SU-DHL-6 (cell line): ENCODE measurements at regions not wholly inside any gene's neighbourhood (a gene's known extent, or its start where the extent isn't known, plus 50 kb on each side); places are given as distances from the start of the nearest gene placed in this dataset.

Source experiments
- H2AFZ ChIP-seq: fragments of 200-600 bp; sonication (generic); 2 replicates; pipeline ENCODE4 v1.6.1; 2014; ENCODE audit warnings: low read depth, mild to moderate bottlenecking, moderate library complexity, mixed read lengths, antibody characterized with exemption, low read length; ENCODE audit not compliant: severe bottlenecking
- H3F3A ChIP-seq: fragments of 200-600 bp; shearing (Covaris generic); 2 replicates; pipeline ENCODE4 v1.6.0; 2016; ENCODE audit warnings: antibody characterized with exemption, mild to moderate bottlenecking; ENCODE audit not compliant: insufficient read depth
- H3K27ac ChIP-seq: fragments of 200-600 bp; sonication (generic); 2 replicates; pipeline ENCODE4 v1.5.1; 2016; ENCODE audit warnings: low read depth, mild to moderate bottlenecking, low read length, moderate library complexity, mixed read lengths
- H3K27me3 ChIP-seq: fragments of 200-600 bp; sonication (generic), shearing (Covaris generic); 2 replicates; pipeline ENCODE4 v1.6.0; 2014; ENCODE audit warnings: mild to moderate bottlenecking, low read length
- H3K36me3 ChIP-seq: fragments of 200-600 bp; sonication (generic); 2 replicates; pipeline ENCODE4 v1.6.1; 2014; ENCODE audit warnings: mild to moderate bottlenecking, low read length, mixed read lengths
- H3K4me2 ChIP-seq: fragments of 300-600, 200-600 bp; shearing (Covaris generic), sonication (generic); 2 replicates; pipeline ENCODE4 v1.6.0; 2014; ENCODE audit warnings: low read length, low read depth, mild to moderate bottlenecking; ENCODE audit not compliant: poor library complexity, severe bottlenecking
- H3K4me3 ChIP-seq: fragments of 200-600 bp; sonication (generic); 2 replicates; pipeline ENCODE4 v1.5.1; 2014; ENCODE audit warnings: antibody characterized with exemption, low read length, mild to moderate bottlenecking, mixed read lengths; ENCODE audit not compliant: insufficient read depth, poor library complexity, severe bottlenecking
- H3K79me2 ChIP-seq: fragments of 200-600 bp; sonication (generic); 2 replicates; pipeline ENCODE4 v1.6.1; 2014; ENCODE audit warnings: mild to moderate bottlenecking, low read length, moderate library complexity; ENCODE audit not compliant: insufficient read depth
- H3K9ac ChIP-seq: fragments of 200-600 bp; sonication (generic); 2 replicates; pipeline ENCODE4 v1.7.0; 2014; ENCODE audit warnings: mild to moderate bottlenecking, low read length
- H3K9me2 ChIP-seq: fragments of 200-600 bp; sonication (generic); replicated peaks from 2 replicates; pipeline ENCODE4 v1.6.1; 2014; ENCODE audit warnings: low read length; ENCODE audit not compliant: insufficient read depth
- H3K9me3 ChIP-seq: fragments of 200-600 bp; sonication (generic); 2 replicates; pipeline ENCODE4 v1.6.1; 2014; ENCODE audit warnings: low read length, mixed read lengths; ENCODE audit not compliant: insufficient read depth
- H4K20me1 ChIP-seq: fragments of 200-600 bp; sonication (generic); 2 replicates; pipeline ENCODE4 v1.6.1; 2014; ENCODE audit warnings: low read depth, mild to moderate bottlenecking, antibody characterized with exemption, low read length, moderate library complexity, mixed read lengths
- EZH2phosphoT487 ChIP-seq: fragments of 200-600 bp; sonication (generic), shearing (Covaris generic); conservative IDR thresholded peaks from 2 replicates; pipeline ENCODE4 v1.6.1; 2018; ENCODE audit warnings: mild to moderate bottlenecking, antibody characterized with exemption, low read length, moderate library complexity, mixed read lengths
- TF ChIP-seq, protein P1 (sequence below): fragments of 200-600 bp; sonication (generic); IDR thresholded peaks from one replicate; pipeline ENCODE4 v1.5.1; 2017; ENCODE audit warnings: antibody characterized with exemption, mild to moderate bottlenecking, low read length, moderate library complexity; ENCODE audit not compliant: insufficient read depth, poor library complexity, severe bottlenecking

DNA sequence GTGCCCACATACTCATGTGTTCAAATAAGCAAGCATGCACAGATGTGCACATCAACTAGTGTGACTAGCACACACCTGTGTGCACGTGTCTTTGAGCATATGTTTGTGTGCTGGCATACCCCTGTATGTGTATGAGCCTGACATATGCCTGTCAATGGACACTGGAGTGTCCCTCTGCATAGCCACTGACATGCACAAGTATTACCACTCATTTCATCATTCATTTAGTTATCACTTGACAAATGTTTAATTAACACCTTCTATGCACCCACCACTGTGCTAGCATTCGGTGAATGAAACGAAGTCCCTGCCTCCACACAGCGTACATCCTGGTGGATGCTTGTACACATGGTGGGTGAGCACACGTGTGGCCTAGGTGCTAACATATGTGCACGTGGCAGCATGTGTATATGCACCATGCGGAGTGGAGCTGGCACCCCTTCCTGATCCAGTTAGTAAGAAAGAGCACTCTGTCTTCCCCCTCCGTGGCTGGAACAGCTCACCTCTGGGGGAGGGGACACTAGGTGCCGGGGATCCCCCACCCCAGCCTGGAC is 112.0 kb downstream of the CHST1 start:
- no peak overlapping the region for H3K9ac ChIP-seq
- TF ChIP-seq, protein P1, sequence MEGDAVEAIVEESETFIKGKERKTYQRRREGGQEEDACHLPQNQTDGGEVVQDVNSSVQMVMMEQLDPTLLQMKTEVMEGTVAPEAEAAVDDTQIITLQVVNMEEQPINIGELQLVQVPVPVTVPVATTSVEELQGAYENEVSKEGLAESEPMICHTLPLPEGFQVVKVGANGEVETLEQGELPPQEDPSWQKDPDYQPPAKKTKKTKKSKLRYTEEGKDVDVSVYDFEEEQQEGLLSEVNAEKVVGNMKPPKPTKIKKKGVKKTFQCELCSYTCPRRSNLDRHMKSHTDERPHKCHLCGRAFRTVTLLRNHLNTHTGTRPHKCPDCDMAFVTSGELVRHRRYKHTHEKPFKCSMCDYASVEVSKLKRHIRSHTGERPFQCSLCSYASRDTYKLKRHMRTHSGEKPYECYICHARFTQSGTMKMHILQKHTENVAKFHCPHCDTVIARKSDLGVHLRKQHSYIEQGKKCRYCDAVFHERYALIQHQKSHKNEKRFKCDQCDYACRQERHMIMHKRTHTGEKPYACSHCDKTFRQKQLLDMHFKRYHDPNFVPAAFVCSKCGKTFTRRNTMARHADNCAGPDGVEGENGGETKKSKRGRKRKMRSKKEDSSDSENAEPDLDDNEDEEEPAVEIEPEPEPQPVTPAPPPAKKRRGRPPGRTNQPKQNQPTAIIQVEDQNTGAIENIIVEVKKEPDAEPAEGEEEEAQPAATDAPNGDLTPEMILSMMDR, result no peak
- TF ChIP-seq EZH2phosphoT487, result no peak
- no peak overlapping the region for H3K4me3 ChIP-seq
- H3K79me2 ChIP-seq, result no peaks in the 10 kb centered on the region
- no peaks in the 10 kb centered on the region for H3K36me3 ChIP-seq
- H3K4me2 ChIP-seq, result no peak overlapping the region
- no peaks in the 10 kb centered on the region for H3K27me3 ChIP-seq
- H4K20me1 ChIP-seq, result no peaks in the 10 kb centered on the region
- no peaks in the 10 kb centered on the region for H3K9me3 ChIP-seq
- H3K27ac ChIP-seq, result no peak overlapping the region
- no peaks in the 10 kb centered on the region for H3K9me2 ChIP-seq
- no peak overlapping the region for H2AFZ ChIP-seq
- no peaks in the 10 kb centered on the region for H3F3A ChIP-seq

DNA sequence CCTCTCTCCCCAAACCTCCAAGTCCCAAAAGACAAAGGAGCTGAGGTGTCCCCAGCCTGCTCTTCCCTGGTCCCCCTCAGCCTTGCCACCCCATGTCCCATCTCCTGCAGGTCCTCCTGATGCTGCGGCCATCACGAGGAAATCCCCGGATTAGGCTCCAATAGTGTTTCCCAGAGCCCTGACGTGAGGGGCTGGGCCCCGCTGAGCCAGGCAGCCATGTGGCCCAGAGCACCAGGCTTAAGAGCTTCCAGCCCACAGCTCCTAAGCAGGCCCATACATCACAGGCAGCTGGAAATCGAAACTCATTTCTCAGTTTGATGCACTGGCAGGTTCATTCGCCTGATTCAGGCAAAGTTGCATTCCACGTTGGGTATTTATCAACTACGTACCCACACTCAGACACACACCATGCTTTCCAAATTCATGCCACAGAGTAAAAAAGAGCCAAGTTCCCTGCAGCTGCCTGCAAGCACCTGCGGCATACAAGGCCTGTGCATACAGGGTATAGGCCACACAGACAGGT is 114.2 kb downstream of the CHST1 start:
- Histone ChIP-seq H3K27ac (no peak overlapping the region), H3F3A (no peaks in the 10 kb centered on the region), H3K9me2 (no peaks in the 10 kb centered on the region), H3K4me3 (no peak overlapping the region), H2AFZ (no peak overlapping the region), H3K27me3 (no peaks in the 10 kb centered on the region), H3K4me2 (no peak overlapping the region), H3K79me2 (no peaks in the 10 kb centered on the region), H3K36me3 (no peaks in the 10 kb centered on the region), H3K9ac (no peak overlapping the region), H4K20me1 (no peaks in the 10 kb centered on the region), H3K9me3 (no peaks in the 10 kb centered on the region)
- TF ChIP-seq, protein P1, result no peak
- TF ChIP-seq EZH2phosphoT487, result no peak

DNA sequence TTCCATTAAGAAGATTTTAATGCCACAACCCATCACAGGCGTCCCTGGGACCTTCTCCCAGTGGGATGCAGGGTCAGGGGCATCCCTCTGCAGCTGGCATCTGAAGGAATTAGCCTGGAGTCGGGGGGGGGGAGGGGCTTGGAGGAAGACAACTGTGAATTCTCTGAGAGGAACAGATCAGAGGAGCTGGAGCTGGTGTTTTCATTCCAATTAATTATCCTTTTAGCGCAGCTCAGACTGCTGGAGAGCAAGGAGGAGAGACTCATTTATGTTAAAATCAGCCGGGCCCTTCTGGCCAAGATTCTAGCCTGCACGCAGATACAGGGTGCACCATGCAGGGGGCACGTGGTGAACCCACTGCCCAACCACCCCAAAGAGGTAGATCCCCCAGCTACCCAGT is 116.2 kb downstream of the CHST1 start:
- Histone ChIP-seq H3K4me3 (no peak overlapping the region), H2AFZ (no peak overlapping the region)

More for the DNA sequence above, 116.2 kb downstream of the CHST1 start:
- no peaks in the 10 kb centered on the region for H3K9me2 ChIP-seq
- no peaks in the 10 kb centered on the region for H3K36me3 ChIP-seq
- H3K79me2 ChIP-seq, result no peaks in the 10 kb centered on the region
- H3K9me3 ChIP-seq, result no peaks in the 10 kb centered on the region
- H3K27ac ChIP-seq, result no peak overlapping the region
- H4K20me1 ChIP-seq, result no peaks in the 10 kb centered on the region
- H3F3A ChIP-seq, result no peaks in the 10 kb centered on the region
- H3K9ac ChIP-seq, result no peak overlapping the region
- TF ChIP-seq, protein P1, result no peak
- no peak for TF ChIP-seq EZH2phosphoT487
- no peak overlapping the region for H3K4me2 ChIP-seq
- H3K27me3 ChIP-seq, result no peaks in the 10 kb centered on the region
